HG02763 (cell line): ENCODE measurements at regions not wholly inside any gene's neighbourhood (a gene's known extent, or its start where the extent isn't known, plus 50 kb on each side); places are given as distances from the start of the nearest gene placed in this dataset.
"Not testable (repeated sequence)": the region's sequence is repeated elsewhere in the genome, so short reads cannot be mapped to it uniquely, and the experiment has no call there.

Source experiments
- ATAC-seq: cut with Tn5 transposase; IDR thresholded peaks from one replicate; pipeline ENCODE4 v1.9.1; 2021; ENCODE audit warnings: mild to moderate bottlenecking, moderate library complexity; ENCODE audit not compliant: unreplicated experiment

GRCh38 chr3:137582484-137582883 is 181.6 kb upstream of the SOX14 start:
- no peak for ATAC-seq

- no peak for ATAC-seq
Observed at GRCh38 chr3:137583256-137583655, 180.9 kb upstream of the SOX14 start.

- no peak for ATAC-seq
Observed at GRCh38 chr3:137588871-137589270, 175.2 kb upstream of the SOX14 start.

GRCh38 chr3:137595415-137595814 is 168.7 kb upstream of the SOX14 start:
- ATAC-seq: not testable (repeated sequence)

GRCh38 chr3:137610723-137611122 is 153.4 kb upstream of the SOX14 start:
- no peak for ATAC-seq

- no peak for ATAC-seq
Observed at GRCh38 chr3:137612291-137612690, 151.8 kb upstream of the SOX14 start.

GRCh38 chr3:137615659-137616418 is 148.3 kb upstream of the SOX14 start:
- ATAC-seq: no peak

GRCh38 chr3:137641879-137642704 is 122.0 kb upstream of the SOX14 start:
- no peak for ATAC-seq

- ATAC-seq: no peak
Observed at GRCh38 chr3:137642831-137643230, 121.3 kb upstream of the SOX14 start.

GRCh38 chr3:137647179-137647578 is 116.9 kb upstream of the SOX14 start:
- ATAC-seq: no peak

- ATAC-seq: no peak
Observed at GRCh38 chr3:137669519-137670060, 94.5 kb upstream of the SOX14 start.

GRCh38 chr3:137687181-137687879 is 76.8 kb upstream of the SOX14 start:
- no peak for ATAC-seq

GRCh38 chr3:137692803-137693431 is 71.2 kb upstream of the SOX14 start:
- no peak for ATAC-seq

GRCh38 chr3:137693791-137694190 is 70.3 kb upstream of the SOX14 start:
- ATAC-seq: no peak

GRCh38 chr3:137694836-137695235 is 69.3 kb upstream of the SOX14 start:
- no peak for ATAC-seq

- ATAC-seq: no peak
Observed at GRCh38 chr3:137695351-137695750, 68.8 kb upstream of the SOX14 start.

GRCh38 chr3:137709011-137709601 is 55.0 kb upstream of the SOX14 start:
- no peak for ATAC-seq

- ATAC-seq: not testable (repeated sequence)
Observed at GRCh38 chr3:137713965-137714364, 50.1 kb upstream of the SOX14 start.
